ENCODE measurements at regions not wholly inside any gene's neighbourhood (a gene's known extent, or its start where the extent isn't known, plus 50 kb on each side); places are given as distances from the start of the nearest gene placed in this dataset.

DNA sequence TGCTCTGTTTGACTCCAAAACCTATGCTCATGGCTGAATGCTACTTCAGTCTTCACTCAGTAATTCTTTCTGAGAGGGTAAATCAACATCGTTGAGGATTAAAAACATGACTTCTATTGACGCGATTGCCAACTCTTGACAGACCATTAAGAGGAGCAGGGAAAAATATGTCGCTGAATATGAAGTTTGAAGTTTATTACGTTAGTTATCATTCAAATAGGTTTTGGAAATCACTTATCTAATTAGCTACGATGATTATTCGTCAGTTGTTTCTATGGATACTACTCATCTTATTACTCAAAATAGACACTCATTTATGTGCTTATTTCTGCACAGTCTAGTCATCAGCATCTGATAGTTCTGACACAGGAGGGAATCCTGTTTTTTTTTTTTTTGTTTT, 279.2 kb upstream of the TBL1XR1 start:
- no peak for DNase-seq (ENCODE audit: low read depth)
- H3K4me3 ChIP-seq (ENCODE audit: low read depth, low read length): no peak overlapping the region
- no peak for TF ChIP-seq CTCF (IDR thresholded peaks at IDR 0.05; ENCODE audit: low read depth, low read length, missing control alignments)

GRCh38 chr3:177476921-177477435, 279.7 kb upstream of the TBL1XR1 start:
- no peak for DNase-seq (ENCODE audit: low read depth)
- no peak overlapping the region for H3K4me3 ChIP-seq (ENCODE audit: low read depth, low read length)
- no peak for TF ChIP-seq CTCF (IDR thresholded peaks at IDR 0.05; ENCODE audit: low read depth, low read length, missing control alignments)

GRCh38 chr3:177478170-177478867, 281.0 kb upstream of the TBL1XR1 start:
- DNase-seq (ENCODE audit: low read depth): no peak

GRCh38 chr3:177479630-177480029, 282.3 kb upstream of the TBL1XR1 start:
- H3K4me3 ChIP-seq (ENCODE audit: low read depth, low read length): no peak overlapping the region
- no peak for DNase-seq (ENCODE audit: low read depth)
- no peak for TF ChIP-seq CTCF (IDR thresholded peaks at IDR 0.05; ENCODE audit: low read depth, low read length, missing control alignments)

More at GRCh38 chr3:177478170-177478867, 281.0 kb upstream of the TBL1XR1 start:
- no peak for TF ChIP-seq CTCF (IDR thresholded peaks at IDR 0.05; ENCODE audit: low read depth, low read length, missing control alignments)
- no peak overlapping the region for H3K4me3 ChIP-seq (ENCODE audit: low read depth, low read length)

DNA sequence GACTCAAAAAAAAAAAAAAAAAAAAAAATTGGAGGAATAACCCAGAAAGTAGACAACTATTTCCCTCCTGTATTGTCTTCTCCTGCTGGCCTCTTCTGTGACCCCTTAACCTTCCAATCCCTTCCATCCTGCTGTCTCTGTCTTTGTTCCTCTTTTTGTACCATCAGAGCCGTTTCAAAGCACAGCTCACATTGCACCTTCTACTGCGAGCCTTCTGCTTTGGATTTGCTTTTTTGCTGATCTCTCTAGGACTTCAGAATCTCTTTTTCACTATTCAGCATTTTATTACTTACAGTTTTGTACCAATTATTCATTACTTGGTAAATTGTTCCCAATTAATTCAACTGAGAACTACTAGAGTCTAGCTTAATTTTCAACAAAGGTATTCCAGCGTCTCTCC, 284.0 kb upstream of the TBL1XR1 start:
- no peak for TF ChIP-seq CTCF (IDR thresholded peaks at IDR 0.05; ENCODE audit: low read depth, low read length, missing control alignments)
- H3K4me3 ChIP-seq (ENCODE audit: low read depth, low read length): no peak overlapping the region
- DNase-seq (ENCODE audit: low read depth): no peak

DNA sequence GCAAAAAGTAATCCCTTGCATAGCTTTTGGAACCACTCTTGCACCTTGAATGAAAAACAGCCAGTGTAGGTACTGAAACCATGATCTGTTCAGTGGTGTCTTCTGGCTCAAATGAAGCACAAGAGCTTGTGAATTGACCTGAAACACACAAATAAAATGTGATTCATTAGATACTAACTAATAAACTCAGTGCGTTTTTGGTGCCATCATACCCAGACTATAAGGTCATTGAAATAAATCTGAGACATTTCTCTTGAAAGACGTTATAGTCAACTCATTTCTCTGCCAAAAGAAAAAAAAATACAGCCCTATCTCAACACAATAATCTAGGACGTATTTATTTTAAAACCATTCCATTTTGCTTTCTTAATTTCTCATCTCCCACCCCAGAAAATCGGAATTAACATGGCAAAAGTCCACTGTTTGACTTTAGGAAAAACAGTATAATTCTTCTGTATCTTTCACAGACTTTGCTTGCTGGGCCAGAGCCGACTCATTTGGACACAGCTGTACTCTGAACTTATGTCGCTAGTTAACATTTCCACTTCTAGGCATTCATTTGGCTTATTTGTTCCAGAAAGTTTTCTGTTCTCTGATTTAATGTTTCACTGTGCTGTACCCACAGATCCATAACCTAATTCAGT, 284.9 kb upstream of the TBL1XR1 start:
- no peak for DNase-seq (ENCODE audit: low read depth)
- H3K4me3 ChIP-seq (ENCODE audit: low read depth, low read length): no peak overlapping the region
- TF ChIP-seq CTCF (IDR thresholded peaks at IDR 0.05; ENCODE audit: low read depth, low read length, missing control alignments): no peak

All from GM12864 (cell line).